H1 (cell line): ENCODE measurements at regions not wholly inside any gene's neighbourhood (a gene's known extent, or its start where the extent isn't known, plus 50 kb on each side); places are given as distances from the start of the nearest gene placed in this dataset.

Source experiments
- CTBP2 ChIP-seq: IDR thresholded peaks from 2 replicates; pipeline ENCODE4 v1.7.0; 2011; ENCODE audit warnings: borderline replicate concordance, mild to moderate bottlenecking, moderate library complexity, mixed read lengths, low read length; ENCODE audit not compliant: insufficient read depth, insufficient read length
- SIRT6 ChIP-seq: IDR thresholded peaks from one replicate; pipeline ENCODE4 v1.7.1; 2012; ENCODE audit warnings: low read length, inconsistent platforms

DNA sequence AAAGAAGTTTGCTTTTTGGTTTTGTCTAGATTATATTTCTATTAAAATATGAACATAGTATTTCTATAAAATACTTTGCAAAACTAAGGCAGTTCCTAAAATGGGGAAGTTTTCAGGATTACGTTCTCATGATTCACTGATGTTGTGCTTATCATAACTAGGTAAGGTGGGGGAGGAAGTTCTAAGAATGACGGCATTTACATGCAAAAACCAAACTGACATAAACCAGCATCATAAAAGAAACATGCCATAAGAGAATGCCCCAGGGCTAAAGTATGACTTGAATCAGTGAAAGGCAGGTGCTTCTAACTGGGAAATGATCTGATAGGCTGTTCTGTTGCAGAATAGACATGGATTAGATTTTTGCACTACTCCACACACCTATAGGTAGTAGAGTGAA, 204.7 kb upstream of the JADE1 start (continued):
- no peak for TF ChIP-seq CTBP2
- no peak for TF ChIP-seq SIRT6
